Upper lobe of right lung (tissue), 1 donor: ENCODE measurements at regions not wholly inside any gene's neighbourhood (a gene's known extent, or its start where the extent isn't known, plus 50 kb on each side); places are given as distances from the start of the nearest gene placed in this dataset.
A peak's percentile ranks its signal among the peaks of the same experiment; 100 is the strongest.

Experiments used
- ATAC-seq: fragments of 200-7000 bp; cut with Tn5 transposase; one replicate; pipeline ENCODE4 v1.9.1; 2020; ENCODE audit warnings: mild to moderate bottlenecking, moderate library complexity
- DNase-seq: peaks from one replicate; pipeline ENCODE4 v3.0.0-alpha.2; 2020
- H3K27ac ChIP-seq: fragments of 200-600 bp; one replicate; pipeline ENCODE4 v1.8.0; 2022
- H3K27me3 ChIP-seq: fragments of 200-600 bp; one replicate; pipeline ENCODE4 v1.8.0; 2022; ENCODE audit warnings: mild to moderate bottlenecking
- H3K36me3 ChIP-seq: fragments of 200-600 bp; one replicate; pipeline ENCODE4 v1.8.0; 2022
- H3K4me1 ChIP-seq: fragments of 200-600 bp; one replicate; pipeline ENCODE4 v1.8.0; 2022
- H3K4me3 ChIP-seq: fragments of 200-600 bp; one replicate; pipeline ENCODE4 v1.8.0; 2022; ENCODE audit warnings: mild to moderate bottlenecking
- H3K9me3 ChIP-seq: fragments of 200-600 bp; one replicate; pipeline ENCODE4 v1.8.0; 2022
- intact Hi-C: fragments of 100-400 bp; cut with DNase I; formaldehyde crosslinking; loops from one replicate; pipeline ENCODE4 v1.11.0; 2022
- TF ChIP-seq, protein P1 (sequence below): fragments of 200-600 bp; IDR thresholded peaks from one replicate; pipeline ENCODE4 v1.8.0; 2022; ENCODE audit warnings: antibody characterized with exemption
- donor health status: DM: no; HTN: yes; CAD: no; lungs with severe emphysema.

DNA sequence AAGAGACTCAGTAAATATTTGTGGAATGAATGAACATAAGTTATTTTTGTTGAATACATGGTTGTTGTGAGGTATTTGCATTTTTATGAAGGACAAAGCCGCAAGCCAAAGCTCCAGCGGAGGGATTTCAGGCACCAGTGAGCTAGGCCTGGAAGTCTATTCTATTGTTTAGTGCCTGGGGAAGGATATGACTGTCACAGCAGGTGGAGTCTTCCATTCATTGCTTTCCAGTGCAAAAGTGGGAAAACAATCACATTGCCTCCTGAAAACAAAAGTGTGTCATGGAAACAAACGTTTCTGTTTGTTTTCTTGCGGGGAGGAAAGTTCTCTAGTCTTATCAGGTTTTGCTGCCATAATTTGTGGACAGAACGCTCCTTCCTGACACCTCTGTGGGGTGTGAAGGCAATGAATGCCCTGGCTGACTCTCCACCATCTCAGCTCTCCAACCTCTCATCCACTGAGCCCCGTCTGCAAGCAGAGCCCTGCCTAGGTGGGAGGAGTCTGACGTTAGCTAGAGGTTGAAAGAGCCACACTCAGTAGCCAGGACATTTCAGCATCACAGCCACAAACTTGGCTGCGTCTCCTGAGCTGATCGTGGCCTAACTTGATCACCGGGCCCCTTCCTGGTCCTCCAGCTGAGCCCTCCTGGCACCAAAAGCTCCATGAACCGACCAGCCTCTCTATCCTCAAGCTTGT lies 739.1 kb downstream of the MATN1 start:
- Histone ChIP-seq H3K36me3 (no peaks in the 10 kb centered on the region), H3K4me3 (no peak overlapping the region), H3K27ac (peak overlapping the region; percentile 58), H3K27me3 (peaks cover 12% of the 10 kb centered on the region), H3K9me3 (no peaks in the 10 kb centered on the region), H3K4me1 (peaks cover 7% of the 10 kb centered on the region)
- peak; percentile 78 for ATAC-seq
- TF ChIP-seq, protein P1, sequence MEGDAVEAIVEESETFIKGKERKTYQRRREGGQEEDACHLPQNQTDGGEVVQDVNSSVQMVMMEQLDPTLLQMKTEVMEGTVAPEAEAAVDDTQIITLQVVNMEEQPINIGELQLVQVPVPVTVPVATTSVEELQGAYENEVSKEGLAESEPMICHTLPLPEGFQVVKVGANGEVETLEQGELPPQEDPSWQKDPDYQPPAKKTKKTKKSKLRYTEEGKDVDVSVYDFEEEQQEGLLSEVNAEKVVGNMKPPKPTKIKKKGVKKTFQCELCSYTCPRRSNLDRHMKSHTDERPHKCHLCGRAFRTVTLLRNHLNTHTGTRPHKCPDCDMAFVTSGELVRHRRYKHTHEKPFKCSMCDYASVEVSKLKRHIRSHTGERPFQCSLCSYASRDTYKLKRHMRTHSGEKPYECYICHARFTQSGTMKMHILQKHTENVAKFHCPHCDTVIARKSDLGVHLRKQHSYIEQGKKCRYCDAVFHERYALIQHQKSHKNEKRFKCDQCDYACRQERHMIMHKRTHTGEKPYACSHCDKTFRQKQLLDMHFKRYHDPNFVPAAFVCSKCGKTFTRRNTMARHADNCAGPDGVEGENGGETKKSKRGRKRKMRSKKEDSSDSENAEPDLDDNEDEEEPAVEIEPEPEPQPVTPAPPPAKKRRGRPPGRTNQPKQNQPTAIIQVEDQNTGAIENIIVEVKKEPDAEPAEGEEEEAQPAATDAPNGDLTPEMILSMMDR = no peak
- intact Hi-C loops = no loop called here
- no peak for DNase-seq

DNA sequence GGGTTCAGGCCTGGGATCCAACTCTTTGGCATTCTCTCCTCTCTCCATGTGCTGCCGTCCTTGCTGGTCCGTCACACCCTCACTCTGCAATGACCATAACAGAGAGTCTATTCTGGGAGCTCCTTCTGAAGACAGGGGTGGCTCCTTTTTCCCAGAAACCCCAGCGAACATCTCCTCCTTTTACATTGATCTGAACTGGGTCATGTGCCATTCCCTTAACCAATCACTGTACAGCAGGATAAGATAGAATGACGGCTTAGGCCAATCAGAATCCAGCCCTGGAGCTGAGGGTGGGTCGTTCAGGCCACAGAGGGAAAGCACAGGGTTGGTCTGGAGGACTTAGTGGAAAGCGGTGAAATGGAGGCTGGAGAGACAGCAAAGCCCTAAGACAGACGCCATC lies 740.1 kb downstream of the MATN1 start:
- peaks cover 7% of the 10 kb centered on the region for H3K4me1 ChIP-seq
- H3K27me3 ChIP-seq = peaks cover 12% of the 10 kb centered on the region
- intact Hi-C loops = no loop called here
- no peaks in the 10 kb centered on the region for H3K9me3 ChIP-seq
- no peaks in the 10 kb centered on the region for H3K36me3 ChIP-seq
- no peak overlapping the region for H3K4me3 ChIP-seq
- DNase-seq (no peak), ATAC-seq (no peak)
- no peak overlapping the region for H3K27ac ChIP-seq
- TF ChIP-seq, protein P1 = no peak

DNA sequence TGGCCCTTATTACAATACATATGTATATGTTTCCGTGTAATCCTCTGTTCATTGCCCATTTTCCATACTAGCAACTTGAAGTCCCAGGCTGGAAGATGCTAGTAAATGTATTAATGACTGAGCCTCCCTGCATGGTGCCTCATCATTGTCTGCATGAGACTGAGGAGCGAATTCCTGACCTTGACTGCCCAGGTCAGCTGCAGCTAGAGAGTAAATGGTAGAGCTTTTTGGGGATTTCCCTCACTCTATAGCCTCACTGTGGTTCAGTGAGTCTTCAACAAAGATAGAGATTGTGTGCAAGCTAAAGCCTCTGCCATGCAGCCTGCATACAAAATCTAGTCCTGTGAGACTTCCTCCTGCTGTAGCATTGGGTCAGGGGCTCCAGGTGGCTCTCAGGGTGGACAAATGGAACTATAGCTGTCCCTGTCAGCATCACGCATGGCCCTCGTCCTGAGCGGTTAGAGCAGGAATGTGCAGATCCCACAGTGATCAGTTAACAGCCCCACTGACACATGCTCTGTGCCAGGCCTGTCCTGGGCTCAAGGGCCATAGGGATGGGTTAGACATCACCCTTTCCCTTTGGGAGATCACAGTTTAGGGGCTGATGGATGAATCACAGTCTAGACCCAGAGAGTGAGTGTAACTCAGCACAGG lies 741.7 kb downstream of the MATN1 start:
- Histone ChIP-seq H3K9me3 (no peaks in the 10 kb centered on the region), H3K36me3 (no peaks in the 10 kb centered on the region), H3K4me1 (peaks cover 7% of the 10 kb centered on the region), H3K27me3 (peaks cover 12% of the 10 kb centered on the region), H3K27ac (no peak overlapping the region), H3K4me3 (no peak overlapping the region)
- ATAC-seq (no peak), DNase-seq (no peak)
- TF ChIP-seq, protein P1 = no peak
- intact Hi-C loops = no loop called here

DNA sequence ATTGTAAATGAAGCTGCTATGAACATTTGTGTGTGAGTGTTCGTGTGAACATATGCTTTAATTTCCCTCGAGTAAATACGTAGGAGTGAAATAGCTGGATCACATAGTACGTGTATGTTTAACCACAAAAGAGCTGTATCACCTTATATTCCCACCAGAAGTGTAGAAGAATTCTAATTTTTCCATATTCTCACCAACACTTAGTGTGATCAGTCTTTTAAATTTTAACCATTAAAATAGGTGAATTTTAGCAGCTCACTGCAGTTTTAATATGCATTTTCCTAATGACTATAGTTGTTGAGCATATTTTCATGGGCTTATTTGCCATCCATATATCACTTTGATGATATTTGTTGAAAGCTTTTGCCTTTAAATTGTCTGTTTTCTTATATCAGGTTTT lies 741.2 kb downstream of the PTPRU start:
- DNase-seq (no peak), ATAC-seq (no peak)
- Histone ChIP-seq H3K27me3 (peaks cover 12% of the 10 kb centered on the region), H3K9me3 (no peaks in the 10 kb centered on the region), H3K4me1 (no peaks in the 10 kb centered on the region), H3K27ac (no peak overlapping the region), H3K36me3 (no peaks in the 10 kb centered on the region), H3K4me3 (no peak overlapping the region)
- intact Hi-C loops = no loop called here
- TF ChIP-seq, protein P1 = no peak

DNA sequence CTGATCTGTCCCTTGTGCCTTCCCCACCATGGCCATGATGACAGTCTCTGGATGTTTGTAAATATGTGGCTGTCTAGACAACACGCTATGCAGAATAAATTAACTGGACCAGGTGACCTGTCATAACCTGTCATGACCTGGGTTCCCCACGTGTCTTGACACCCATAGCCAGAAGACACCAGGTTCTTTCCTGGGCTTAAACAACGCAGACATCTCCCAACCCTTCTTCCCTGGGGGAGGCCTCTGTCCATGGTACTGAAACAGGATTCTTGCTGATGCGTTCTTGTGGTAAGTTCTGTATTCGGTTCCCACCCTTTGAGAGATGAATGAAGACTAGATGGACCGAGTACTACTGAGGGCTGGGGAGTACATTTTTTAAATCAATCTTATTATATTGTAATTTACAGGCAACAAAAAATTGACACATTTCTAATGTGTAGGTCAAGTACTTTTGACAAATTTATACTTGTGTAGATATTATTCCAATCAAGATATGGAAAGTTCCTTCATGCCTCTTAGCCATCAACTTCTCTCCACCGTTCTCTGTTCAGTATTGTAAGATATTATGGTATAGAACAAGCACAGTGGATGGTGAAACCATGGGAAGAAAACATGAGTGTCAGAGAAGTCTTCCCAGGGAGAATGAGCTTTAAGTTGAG lies 738.8 kb downstream of the PTPRU start:
- Histone ChIP-seq H3K4me1 (no peaks in the 10 kb centered on the region), H3K36me3 (no peaks in the 10 kb centered on the region), H3K27ac (no peak overlapping the region), H3K4me3 (no peak overlapping the region), H3K27me3 (no peaks in the 10 kb centered on the region), H3K9me3 (no peaks in the 10 kb centered on the region)
- ATAC-seq (no peak), DNase-seq (no peak)
- intact Hi-C loops = no loop called here
- TF ChIP-seq, protein P1 = no peak
